ENCODE measurements at regions not wholly inside any gene's neighbourhood (a gene's known extent, or its start where the extent isn't known, plus 50 kb on each side); places are given as distances from the start of the nearest gene placed in this dataset.

DNA sequence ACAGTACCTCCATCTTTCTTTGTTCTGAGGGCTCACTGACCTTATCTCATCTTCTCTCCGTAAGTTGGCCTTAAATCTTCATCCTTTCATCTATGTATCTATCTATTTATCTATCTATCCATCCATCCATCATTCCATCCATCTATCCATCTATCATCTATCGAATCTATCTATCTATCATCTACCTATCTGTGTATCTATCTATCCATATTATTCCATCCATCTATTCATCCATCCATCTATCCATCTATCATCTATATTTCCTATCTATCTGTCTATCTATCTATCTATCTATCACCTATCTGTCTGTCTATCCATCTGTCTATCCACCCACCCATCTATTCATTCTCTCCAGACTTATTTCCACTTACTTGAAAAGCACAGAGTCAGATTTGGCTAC lies 147.3 kb upstream of the PMEPA1 start:
- TF ChIP-seq POLR2A (IDR thresholded peaks at IDR 0.05) (no peak), POLR2AphosphoS5 (IDR thresholded peaks at IDR 0.05) (no peak)
- TF ChIP-seq, protein P1, sequence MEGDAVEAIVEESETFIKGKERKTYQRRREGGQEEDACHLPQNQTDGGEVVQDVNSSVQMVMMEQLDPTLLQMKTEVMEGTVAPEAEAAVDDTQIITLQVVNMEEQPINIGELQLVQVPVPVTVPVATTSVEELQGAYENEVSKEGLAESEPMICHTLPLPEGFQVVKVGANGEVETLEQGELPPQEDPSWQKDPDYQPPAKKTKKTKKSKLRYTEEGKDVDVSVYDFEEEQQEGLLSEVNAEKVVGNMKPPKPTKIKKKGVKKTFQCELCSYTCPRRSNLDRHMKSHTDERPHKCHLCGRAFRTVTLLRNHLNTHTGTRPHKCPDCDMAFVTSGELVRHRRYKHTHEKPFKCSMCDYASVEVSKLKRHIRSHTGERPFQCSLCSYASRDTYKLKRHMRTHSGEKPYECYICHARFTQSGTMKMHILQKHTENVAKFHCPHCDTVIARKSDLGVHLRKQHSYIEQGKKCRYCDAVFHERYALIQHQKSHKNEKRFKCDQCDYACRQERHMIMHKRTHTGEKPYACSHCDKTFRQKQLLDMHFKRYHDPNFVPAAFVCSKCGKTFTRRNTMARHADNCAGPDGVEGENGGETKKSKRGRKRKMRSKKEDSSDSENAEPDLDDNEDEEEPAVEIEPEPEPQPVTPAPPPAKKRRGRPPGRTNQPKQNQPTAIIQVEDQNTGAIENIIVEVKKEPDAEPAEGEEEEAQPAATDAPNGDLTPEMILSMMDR (IDR thresholded peaks at IDR 0.05 in 8 of 11, conservative IDR thresholded peaks at IDR 0.05 in 3 of 11), result no peak
